NT2/D1 (cell line): ENCODE measurements at regions not wholly inside any gene's neighbourhood (a gene's known extent, or its start where the extent isn't known, plus 50 kb on each side); places are given as distances from the start of the nearest gene placed in this dataset.

Experiments used
- DNase-seq: peaks from one replicate; pipeline ENCODE4 v3.0.0-alpha.2; 2011; ENCODE audit warnings: low read depth, low spot score
- H3K27me3 ChIP-seq: 2 replicates; pipeline ENCODE4 v1.6.0; 2011; ENCODE audit warnings: mild to moderate bottlenecking; ENCODE audit not compliant: insufficient read length, insufficient read depth
- H3K36me3 ChIP-seq: 2 replicates; pipeline ENCODE4 v1.6.1; 2011; ENCODE audit warnings: mild to moderate bottlenecking, low read length, mixed read lengths; ENCODE audit not compliant: insufficient read depth, insufficient read length
- H3K4me1 ChIP-seq: 2 replicates; pipeline ENCODE4 v1.5.1; 2011; ENCODE audit not compliant: insufficient read depth, insufficient read length
- H3K4me3 ChIP-seq: 2 replicates; pipeline ENCODE4 v1.5.1; 2011; ENCODE audit warnings: low read depth; ENCODE audit not compliant: insufficient read length
- H3K9ac ChIP-seq: 2 replicates; pipeline ENCODE4 v1.6.0; 2011; ENCODE audit warnings: low read depth; ENCODE audit not compliant: insufficient read length
- H3K9me3 ChIP-seq: 2 replicates; pipeline ENCODE4 v1.5.1; 2011; ENCODE audit warnings: mild to moderate bottlenecking, low read length; ENCODE audit not compliant: insufficient read depth
- SUZ12 ChIP-seq: IDR thresholded peaks from 2 replicates; pipeline ENCODE4 v1.6.1; 2011; ENCODE audit not compliant: insufficient read length, insufficient read depth; ENCODE audit errors: extremely low read depth
- YY1 ChIP-seq: IDR thresholded peaks from 2 replicates; pipeline ENCODE4 v1.6.1; 2011; ENCODE audit not compliant: insufficient read length, insufficient read depth
- ZNF274 ChIP-seq: IDR thresholded peaks from 2 replicates; pipeline ENCODE4 v1.6.1; 2011; ENCODE audit warnings: mild to moderate bottlenecking, low read depth, low read length

- Histone ChIP-seq H3K9ac (no peak overlapping the region), H3K36me3 (no peaks in the 10 kb centered on the region), H3K27me3 (no peaks in the 10 kb centered on the region), H3K4me3 (no peak overlapping the region), H3K4me1 (no peaks in the 10 kb centered on the region), H3K9me3 (no peaks in the 10 kb centered on the region)
- no peak for DNase-seq
- TF ChIP-seq ZNF274 = no peak
- no peak for TF ChIP-seq SUZ12
- TF ChIP-seq YY1 = no peak
Observed at GRCh38 chr5:103847060-103847459, 284.5 kb upstream of the NUDT12 start.

- TF ChIP-seq ZNF274 = no peak
- TF ChIP-seq YY1 = no peak
- no peak for TF ChIP-seq SUZ12
Observed at GRCh38 chr5:103842936-103843335, 280.3 kb upstream of the NUDT12 start.

GRCh38 chr5:103840600-103840999, 278.0 kb upstream of the NUDT12 start:
- Histone ChIP-seq H3K4me1 (no peaks in the 10 kb centered on the region), H3K27me3 (no peaks in the 10 kb centered on the region), H3K9ac (no peak overlapping the region), H3K4me3 (no peak overlapping the region), H3K9me3 (no peaks in the 10 kb centered on the region), H3K36me3 (no peaks in the 10 kb centered on the region)
- DNase-seq = no peak
- TF ChIP-seq ZNF274 (no peak), YY1 (no peak), SUZ12 (no peak)

More at GRCh38 chr5:103842936-103843335, 280.3 kb upstream of the NUDT12 start:
- no peak overlapping the region for H3K4me3 ChIP-seq
- H3K36me3 ChIP-seq = no peaks in the 10 kb centered on the region
- no peaks in the 10 kb centered on the region for H3K4me1 ChIP-seq
- H3K9me3 ChIP-seq = no peaks in the 10 kb centered on the region
- no peaks in the 10 kb centered on the region for H3K27me3 ChIP-seq
- H3K9ac ChIP-seq = no peak overlapping the region
- DNase-seq = no peak

- Histone ChIP-seq H3K9ac (no peak overlapping the region), H3K4me1 (no peaks in the 10 kb centered on the region), H3K9me3 (no peaks in the 10 kb centered on the region), H3K36me3 (no peaks in the 10 kb centered on the region), H3K27me3 (no peaks in the 10 kb centered on the region), H3K4me3 (no peak overlapping the region)
- DNase-seq = no peak
- TF ChIP-seq ZNF274 (no peak), SUZ12 (no peak), YY1 (no peak)
Observed at GRCh38 chr5:103834216-103834615, 271.6 kb upstream of the NUDT12 start.

GRCh38 chr5:103829585-103829984, 267.0 kb upstream of the NUDT12 start:
- DNase-seq = no peak
- Histone ChIP-seq H3K9ac (no peak overlapping the region), H3K27me3 (no peaks in the 10 kb centered on the region), H3K4me1 (no peaks in the 10 kb centered on the region), H3K9me3 (no peaks in the 10 kb centered on the region), H3K36me3 (no peaks in the 10 kb centered on the region), H3K4me3 (no peak overlapping the region)
- TF ChIP-seq SUZ12 (no peak), ZNF274 (no peak), YY1 (no peak)

- no peaks in the 10 kb centered on the region for H3K4me1 ChIP-seq
- no peaks in the 10 kb centered on the region for H3K27me3 ChIP-seq
- DNase-seq = no peak
- no peaks in the 10 kb centered on the region for H3K9me3 ChIP-seq
- no peak overlapping the region for H3K9ac ChIP-seq
- no peak overlapping the region for H3K4me3 ChIP-seq
- TF ChIP-seq ZNF274 (no peak), YY1 (no peak), SUZ12 (no peak)
- H3K36me3 ChIP-seq = no peaks in the 10 kb centered on the region
Observed at GRCh38 chr5:103827976-103828375, 265.4 kb upstream of the NUDT12 start.

GRCh38 chr5:103821361-103821760, 258.8 kb upstream of the NUDT12 start:
- TF ChIP-seq SUZ12 (no peak), YY1 (no peak), ZNF274 (no peak)
- no peaks in the 10 kb centered on the region for H3K4me1 ChIP-seq
- H3K36me3 ChIP-seq = no peaks in the 10 kb centered on the region
- no peak for DNase-seq
- H3K27me3 ChIP-seq = no peaks in the 10 kb centered on the region
- no peak overlapping the region for H3K4me3 ChIP-seq
- no peak overlapping the region for H3K9ac ChIP-seq
- no peaks in the 10 kb centered on the region for H3K9me3 ChIP-seq
